SKM-1 (cell line): ENCODE measurements at regions not wholly inside any gene's neighbourhood (a gene's known extent, or its start where the extent isn't known, plus 50 kb on each side); places are given as distances from the start of the nearest gene placed in this dataset.

ENCODE experiments used
- DNase-seq: peaks from one replicate; lab custom pipeline; 2025; ENCODE audit not compliant: unreplicated experiment; lab: John Stamatoyannopoulos, UW

- DNase-seq: peak; percentile 12
Measured at GRCh38 chr14:22420598-22421186, 168.3 kb downstream of the DAD1 start.

GRCh38 chr14:22419620-22420019 lies 169.4 kb downstream of the DAD1 start:
- DNase-seq: no peak

DNA sequence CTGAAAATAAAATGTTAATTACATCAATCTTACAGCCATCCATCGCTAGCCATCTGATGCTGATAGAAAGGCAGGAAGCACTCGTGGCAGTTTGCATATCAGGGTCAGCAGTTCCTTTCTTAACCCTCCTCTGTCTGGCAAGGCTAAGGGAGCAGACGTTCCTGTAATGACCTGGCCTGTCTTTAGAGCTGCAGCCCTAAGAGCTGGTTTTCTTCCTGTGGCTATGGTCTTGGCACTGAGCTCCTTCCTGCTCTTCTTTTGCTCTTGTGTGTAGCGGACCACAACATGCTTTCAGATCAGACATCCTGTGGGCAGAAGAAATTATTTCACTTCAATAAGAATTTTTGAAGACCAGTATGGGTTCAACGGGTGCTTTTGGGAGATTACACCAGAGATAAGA lies 170.4 kb downstream of the DAD1 start:
- no peak for DNase-seq

GRCh38 chr14:22417914-22418313 lies 171.1 kb downstream of the DAD1 start:
- DNase-seq: no peak

GRCh38 chr14:22416193-22416592 lies 172.8 kb downstream of the DAD1 start:
- no peak for DNase-seq

DNA sequence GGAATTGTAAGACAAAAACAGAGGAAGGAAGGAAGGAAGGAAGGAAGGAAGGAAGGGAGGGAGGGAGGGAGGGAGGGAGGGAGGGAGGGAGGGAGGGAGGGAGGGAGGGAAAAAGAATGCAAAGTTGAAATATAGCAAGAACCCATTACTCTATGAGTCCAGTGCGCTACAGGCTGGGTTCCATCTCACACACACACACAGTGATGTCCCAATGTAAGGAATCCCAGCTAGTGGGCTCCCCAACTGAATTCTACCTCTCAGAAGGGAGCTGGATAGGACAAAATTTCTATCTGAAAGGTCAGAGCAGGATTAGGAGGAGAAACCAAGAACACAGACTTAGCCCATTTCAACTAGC lies 173.4 kb downstream of the DAD1 start:
- DNase-seq: no peak

GRCh38 chr14:22414876-22415604 lies 174.0 kb downstream of the DAD1 start:
- DNase-seq: no peak

- no peak for DNase-seq
Measured at GRCh38 chr14:22412926-22413411, 176.1 kb downstream of the DAD1 start.

DNA sequence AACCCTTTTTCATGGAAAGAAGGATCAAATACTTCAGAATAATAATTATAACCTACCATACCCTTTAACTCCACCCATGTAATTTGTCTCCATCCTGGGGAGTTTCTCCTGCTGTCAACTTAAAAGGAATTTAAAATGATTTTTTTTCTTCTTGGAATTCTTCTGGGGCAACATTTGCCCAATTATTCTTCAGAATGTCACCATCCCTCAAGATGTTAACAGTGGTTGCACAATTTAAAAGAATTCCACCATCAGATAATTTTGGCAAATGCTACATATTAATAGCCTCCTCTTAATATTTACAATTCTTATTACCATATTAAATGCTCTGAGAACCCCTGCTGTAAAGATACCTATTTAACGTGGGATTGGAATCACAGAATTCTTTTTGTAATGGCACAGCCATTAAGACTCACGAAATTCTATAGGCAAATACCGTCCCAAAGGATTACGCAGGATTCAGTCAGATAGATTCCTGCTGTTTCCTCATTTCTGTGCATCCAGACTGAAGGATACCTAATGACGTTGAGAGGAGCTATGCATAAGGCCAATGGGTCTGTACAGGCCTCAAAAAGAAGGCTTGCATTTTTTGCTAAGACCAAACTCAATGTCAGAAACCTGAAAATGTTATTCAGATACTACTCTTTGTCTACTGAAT lies 177.5 kb downstream of the DAD1 start:
- no peak for DNase-seq

DNA sequence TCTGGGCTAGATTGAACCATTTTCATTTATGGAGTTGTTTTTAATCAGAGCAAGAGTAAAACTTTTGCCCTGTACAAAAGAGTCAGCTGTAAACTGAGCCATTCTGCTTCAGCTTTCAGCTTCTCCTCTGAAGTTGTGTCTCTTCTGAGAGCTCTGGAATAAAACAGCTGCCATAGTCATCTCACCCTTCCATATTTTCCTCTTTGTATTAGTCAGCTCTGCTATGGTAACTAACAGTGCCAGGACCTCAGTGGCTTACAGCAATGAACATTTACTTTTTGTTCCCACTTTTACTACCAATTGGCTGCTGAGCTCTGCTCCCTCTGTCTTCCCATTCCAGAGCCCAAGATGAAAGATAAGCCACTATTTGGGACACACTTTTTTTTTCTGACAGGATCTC lies 178.5 kb downstream of the DAD1 start:
- no peak for DNase-seq

DNA sequence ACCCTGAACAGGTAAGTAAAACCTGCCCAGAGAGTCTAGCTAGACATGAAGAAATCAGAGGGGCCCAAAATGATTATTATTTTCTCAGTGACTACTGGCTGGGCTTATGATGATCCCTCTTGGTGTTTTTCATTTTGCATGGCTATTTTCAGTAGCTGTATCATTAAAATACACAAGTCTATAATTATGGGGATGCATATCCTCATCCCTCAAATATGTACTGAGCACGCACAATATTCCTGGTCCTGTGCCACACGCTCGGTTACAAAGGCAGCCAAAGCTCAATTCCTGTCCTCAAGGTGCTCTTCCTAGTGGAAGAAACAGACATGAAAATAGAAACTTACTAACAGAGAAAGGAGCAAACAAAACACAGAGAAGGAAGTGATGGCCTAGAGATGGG lies 180.0 kb downstream of the DAD1 start:
- no peak for DNase-seq

DNA sequence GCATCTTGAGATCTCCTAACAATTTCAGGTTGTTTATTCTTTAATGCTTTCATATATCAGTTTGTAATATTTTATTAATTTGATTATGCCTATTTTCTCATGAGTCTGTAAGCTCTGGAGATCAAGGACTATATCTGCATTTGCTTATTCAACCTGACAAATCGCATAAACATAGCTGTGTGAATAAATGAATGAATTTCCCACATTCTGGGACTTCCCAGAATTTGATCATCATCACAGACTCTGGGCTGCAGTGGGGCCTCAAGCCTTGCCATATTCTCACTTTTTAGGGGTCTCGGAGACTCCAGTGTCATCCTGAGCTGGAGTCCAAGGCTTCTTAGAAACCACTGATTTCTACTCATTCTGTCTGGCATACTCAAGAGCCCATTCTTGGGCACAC lies 180.5 kb downstream of the DAD1 start:
- DNase-seq: no peak

GRCh38 chr14:22407033-22407432 lies 182.0 kb downstream of the DAD1 start:
- no peak for DNase-seq

DNA sequence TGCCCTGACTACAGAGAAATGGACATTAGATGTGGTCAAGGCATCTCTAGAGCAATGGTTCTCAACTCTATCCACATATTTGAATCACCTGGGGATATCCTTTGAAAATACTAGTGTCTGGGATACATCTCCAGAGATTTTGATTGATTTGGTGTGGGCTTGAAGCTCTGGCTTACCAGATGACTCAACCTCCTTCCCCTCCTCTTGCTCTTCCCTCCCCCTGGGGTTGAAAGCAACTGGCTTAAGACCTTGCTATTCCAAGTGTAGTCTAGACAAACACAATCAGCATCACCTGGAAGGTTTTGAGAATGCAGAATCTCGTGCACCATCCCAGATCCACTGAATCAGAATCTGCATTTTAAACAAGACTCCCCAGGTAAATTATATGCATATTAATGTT lies 183.8 kb downstream of the DAD1 start:
- DNase-seq: no peak

- no peak for DNase-seq
Measured at GRCh38 chr14:22403296-22403695, 185.7 kb downstream of the DAD1 start.

- DNase-seq: no peak
Measured at GRCh38 chr14:22400655-22401259, 188.3 kb downstream of the DAD1 start.

- no peak for DNase-seq
Measured at GRCh38 chr14:22399776-22400175, 189.2 kb downstream of the DAD1 start.

DNA sequence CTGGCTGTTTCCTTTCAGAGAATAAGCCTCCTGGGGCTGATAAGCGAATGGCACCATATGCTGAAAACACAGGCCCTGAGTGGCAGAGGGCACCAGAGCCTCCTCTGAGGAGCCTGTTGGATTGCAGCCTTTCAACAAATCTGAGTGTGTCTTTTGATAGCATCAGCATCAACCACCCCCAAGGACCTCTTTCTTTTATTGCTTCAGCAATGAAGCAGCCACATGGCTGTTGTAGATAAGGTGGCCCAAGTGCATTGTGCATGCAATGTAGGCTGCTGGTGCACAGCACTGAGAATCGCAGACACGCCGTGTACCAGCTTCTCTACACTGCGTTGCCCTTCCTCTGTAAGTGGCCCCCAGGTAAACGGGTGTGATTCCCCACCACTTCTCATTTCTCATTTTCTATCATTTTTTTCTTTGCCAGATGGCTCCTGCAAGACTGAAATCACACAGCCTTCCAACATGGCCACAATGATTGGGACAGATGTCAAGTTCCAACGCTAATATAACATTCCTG lies 191.7 kb downstream of the DAD1 start:
- no peak for DNase-seq

- DNase-seq: no peak
Measured at GRCh38 chr14:22395803-22396202, 193.2 kb downstream of the DAD1 start.

- no peak for DNase-seq
Measured at GRCh38 chr14:22394616-22395015, 194.4 kb downstream of the DAD1 start.

DNA sequence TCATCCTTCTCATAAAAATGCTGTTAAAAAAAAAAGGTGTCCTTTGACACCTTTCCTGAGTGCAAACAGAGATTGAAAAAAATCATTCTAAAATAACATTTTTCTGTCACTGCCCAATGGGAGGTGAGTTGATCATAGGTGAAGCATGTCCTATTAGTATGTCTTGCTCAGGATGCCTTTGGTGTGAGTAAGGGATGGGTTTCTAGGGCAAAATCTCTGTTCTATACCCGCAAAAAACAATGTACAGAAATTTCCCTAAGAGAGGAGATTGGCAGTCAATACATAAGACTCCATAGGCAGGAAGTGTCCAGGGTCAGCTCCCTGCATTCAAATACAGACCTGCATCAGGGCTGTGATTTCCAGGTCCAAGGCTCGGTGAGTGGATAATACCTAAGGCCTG lies 195.2 kb downstream of the DAD1 start:
- no peak for DNase-seq
